HCT116 (cell line): ENCODE measurements at regions not wholly inside any gene's neighbourhood (a gene's known extent, or its start where the extent isn't known, plus 50 kb on each side); places are given as distances from the start of the nearest gene placed in this dataset.

Experiments
- ATAC-seq: fragments of 200-7000 bp; cut with Tn5 transposase; 2 replicates; pipeline ENCODE4 v1.9.1; 2020; ENCODE audit warnings: mild to moderate bottlenecking, moderate library complexity
- BruUV-seq: library from RNA; stranded (reverse); fragments of 400-500 nt; replicated peaks from 2 replicates; lab custom pipeline; 2021; lab: Mats Ljungman, UMichigan
- CTCF ChIA-PET: fragments of 300-600 bp; sonication (Branson Sonifier 250); formaldehyde crosslinking; loops from one replicate; lab custom pipeline; 2021; ENCODE audit warnings: antibody characterized with exemption; lab: Charles Lee
- POLR2A ChIA-PET: fragments of 300-600, 350-600 bp; sonication (Branson Sonifier 250); formaldehyde crosslinking; loops from one replicate; lab custom pipeline; 2021; ENCODE audit warnings: antibody characterized with exemption; lab: Charles Lee
- RAD21 ChIA-PET, 2 experiments: fragments of 300-600 bp; sonication (Branson Sonifier 250); formaldehyde crosslinking; loops; one replicate each; lab custom pipeline; 2023; ENCODE audit warnings: low total read pairs in 2 of 2; ENCODE audit not compliant: uncharacterized antibody in 2 of 2, unreplicated experiment in 2 of 2, low non-redundant PET in 1 of 2; lab: Charles Lee
- DNase-seq: peaks from one replicate; pipeline ENCODE4 v3.0.0-alpha.2; 2010; ENCODE audit warnings: low read depth, low spot score
- H2AFZ ChIP-seq: fragments of 200-600 bp; shearing (Covaris generic), sonication (generic); 2 replicates; pipeline ENCODE4 v1.6.1; 2017; ENCODE audit warnings: low read depth, mixed run types, mixed read lengths, antibody characterized with exemption, low read length; ENCODE audit not compliant: poor library complexity, severe bottlenecking
- H3K27ac ChIP-seq: 2 replicates; pipeline ENCODE4 v1.5.1; 2012; ENCODE audit warnings: low read depth, low read length
- H3K27me3 ChIP-seq: fragments of 200-600 bp; sonication (generic); 2 replicates; pipeline ENCODE4 v1.6.1; 2016; ENCODE audit warnings: mixed run types, low read length, mixed read lengths; ENCODE audit not compliant: insufficient read depth
- H3K36me3 ChIP-seq, 2 experiments: fragments of 200-500 bp in 1 of 2; fragments of 200-600 bp in 1 of 2; sonication (Bioruptor generic) in 1 of 2; sonication (generic) in 1 of 2; 2 replicates each; pipeline versions ENCODE4 v1.5.1 to v1.6.1; 2014 to 2016; ENCODE audit warnings: low read length in 2 of 2, inconsistent platforms in 1 of 2, mixed read lengths in 1 of 2, mixed run types in 1 of 2; ENCODE audit not compliant: insufficient read depth in 2 of 2, control insufficient read depth in 1 of 2
- H3K4me1 ChIP-seq, 2 experiments: fragments of 200-600 bp in 1 of 2; sonication (generic) in 1 of 2; 2 replicates each; pipeline versions ENCODE4 v1.5.1 to v1.6.1; 2012 to 2017; ENCODE audit warnings: low read length in 2 of 2, inconsistent platforms in 1 of 2, mild to moderate bottlenecking in 1 of 2, mixed read lengths in 1 of 2, mixed run types in 1 of 2, moderate library complexity in 1 of 2; ENCODE audit not compliant: insufficient read depth in 2 of 2, control insufficient read depth in 1 of 2
- H3K4me2 ChIP-seq: fragments of 200-600 bp; sonication (generic); 2 replicates; pipeline ENCODE4 v1.6.1; 2017; ENCODE audit warnings: mixed run types, low read length, mixed read lengths
- H3K4me3 ChIP-seq, 2 experiments: fragments of 200-600 bp in 1 of 2; sonication (generic) in 1 of 2; replicated peaks in 1 of 2; 2 replicates each; pipeline ENCODE4 v1.5.1; 2011 to 2016; ENCODE audit warnings: low read length in 2 of 2, control low read depth in 1 of 2, low read depth in 1 of 2, mild to moderate bottlenecking in 1 of 2, mixed read lengths in 1 of 2, mixed run types in 1 of 2
- H3K79me2 ChIP-seq: fragments of 200-600 bp; sonication (generic); 2 replicates; pipeline ENCODE4 v1.6.1; 2017; ENCODE audit warnings: mild to moderate bottlenecking, mixed run types, low read length, moderate library complexity, mixed read lengths; ENCODE audit not compliant: insufficient read depth
- H3K9ac ChIP-seq: fragments of 200-600 bp; sonication (generic); 2 replicates; pipeline ENCODE4 v1.6.1; 2016; ENCODE audit warnings: low read length, mixed read lengths
- H3K9me2 ChIP-seq: fragments of 200-600 bp; sonication (generic), shearing (Covaris generic); 2 replicates; pipeline ENCODE4 v1.6.1; 2017; ENCODE audit warnings: mixed run types, mild to moderate bottlenecking, moderate library complexity; ENCODE audit not compliant: insufficient read depth
- H3K9me3 ChIP-seq, 2 experiments: fragments of 200-500 bp in 1 of 2; fragments of 200-600 bp in 1 of 2; sonication (Bioruptor generic) in 1 of 2; sonication (generic) in 1 of 2; 2 replicates each; pipeline ENCODE4 v1.6.1; 2014 to 2017; ENCODE audit warnings: low read length in 2 of 2, mixed read lengths in 2 of 2, inconsistent platforms in 1 of 2, low read depth in 1 of 2, mild to moderate bottlenecking in 1 of 2, mixed run types in 1 of 2, moderate library complexity in 1 of 2; ENCODE audit not compliant: control insufficient read depth in 1 of 2, insufficient read depth in 1 of 2
- H4K20me1 ChIP-seq: fragments of 200-600 bp; sonication (generic), shearing (Covaris generic); 2 replicates; pipeline ENCODE4 v1.6.1; 2017; ENCODE audit warnings: mixed run types, mild to moderate bottlenecking, moderate library complexity; ENCODE audit not compliant: insufficient read depth
- CBX3 ChIP-seq: IDR thresholded peaks from 2 replicates; pipeline ENCODE4 v1.6.1; 2012; ENCODE audit warnings: low read depth
- CEBPB ChIP-seq: IDR thresholded peaks from 2 replicates; pipeline ENCODE4 v1.6.1; 2012; ENCODE audit warnings: low read depth
- CTCF ChIP-seq, 3 experiments: fragments of 200-600 bp in 1 of 3; sonication (generic) in 1 of 3; IDR thresholded peaks in 2 of 3; conservative IDR thresholded peaks in 1 of 3; 2 replicates each; pipeline ENCODE4 v1.5.1; 2012 to 2017; ENCODE audit warnings: low read depth in 2 of 3, low read length in 2 of 3, antibody characterized with exemption in 1 of 3, borderline replicate concordance in 1 of 3, control low read depth in 1 of 3, mild to moderate bottlenecking in 1 of 3, mixed read lengths in 1 of 3, mixed run types in 1 of 3, moderate library complexity in 1 of 3; ENCODE audit not compliant: insufficient read depth in 1 of 3
- EGR1 ChIP-seq: IDR thresholded peaks from 2 replicates; pipeline ENCODE4 v1.6.1; 2012; ENCODE audit warnings: low read depth
- EZH2 ChIP-seq: fragments of 200-600 bp; sonication (generic); IDR thresholded peaks from 2 replicates; pipeline ENCODE4 v1.6.1; 2017; ENCODE audit warnings: antibody characterized with exemption, mixed run types
- EZH2phosphoT487 ChIP-seq: fragments of 200-600 bp; IDR thresholded peaks from 2 replicates; pipeline ENCODE4 v1.6.1; 2018; ENCODE audit warnings: antibody characterized with exemption, borderline replicate concordance
- JUND ChIP-seq: IDR thresholded peaks from 2 replicates; pipeline ENCODE4 v1.6.1; 2012
- MAX ChIP-seq: IDR thresholded peaks from 2 replicates; pipeline ENCODE4 v1.6.1; 2012
- POLR2A ChIP-seq: IDR thresholded peaks from 2 replicates; pipeline ENCODE4 v1.7.0; 2011; ENCODE audit warnings: borderline replicate concordance; ENCODE audit not compliant: insufficient read depth, insufficient read length; ENCODE audit errors: extremely low read depth
- POLR2AphosphoS5 ChIP-seq: IDR thresholded peaks from 2 replicates; pipeline ENCODE4 v1.6.1; 2011; ENCODE audit warnings: mild to moderate bottlenecking, low read depth, low read length, moderate library complexity
- SIN3A ChIP-seq: IDR thresholded peaks from 2 replicates; pipeline ENCODE4 v1.6.1; 2012; ENCODE audit warnings: low read depth
- SP1 ChIP-seq: IDR thresholded peaks from 2 replicates; pipeline ENCODE4 v1.6.1; 2012; ENCODE audit warnings: low read depth
- YY1 ChIP-seq: IDR thresholded peaks from 2 replicates; pipeline ENCODE4 v1.6.1; 2011; ENCODE audit warnings: low read length, low read depth, moderate library complexity, mild to moderate bottlenecking; ENCODE audit not compliant: insufficient replicate concordance; ENCODE audit errors: extremely low read depth
- ZBTB33 ChIP-seq: IDR thresholded peaks from 2 replicates; pipeline ENCODE4 v1.6.1; 2011; ENCODE audit warnings: mild to moderate bottlenecking, low read length, moderate library complexity; ENCODE audit not compliant: insufficient replicate concordance; ENCODE audit errors: extremely low read depth
- ZFX ChIP-seq: fragments of 450-650 bp; IDR thresholded peaks from 2 replicates; pipeline ENCODE4 v1.6.1; 2017
- intact Hi-C: fragments of 100-400 bp; cut with micrococcal nuclease; formaldehyde crosslinking; loops from 2 replicates; pipeline ENCODE4 v1.10.0; 2022

- ChIA-PET RAD21 (no interaction called here), CTCF (no interaction called here), POLR2A (no interaction called here)
- Histone ChIP-seq H4K20me1 (no peaks in the 10 kb centered on the region), H3K4me2 (no peak overlapping the region), H3K36me3 (no peaks in the 10 kb centered on the region), H3K9me2 (no peaks in the 10 kb centered on the region), H3K27me3 (no peaks in the 10 kb centered on the region), H3K79me2 (no peaks in the 10 kb centered on the region), H3K4me1 (peaks cover 14 to 31% of the 10 kb centered on the region in 2 experiments), H3K9ac (no peak overlapping the region), H3K4me3 (no peak overlapping the region), H3K9me3 (no peaks in the 10 kb centered on the region), H2AFZ (no peak overlapping the region), H3K27ac (no peak overlapping the region)
- intact Hi-C loops = no loop called here
- TF ChIP-seq ZBTB33 (no peak), CBX3 (no peak), SIN3A (no peak), CTCF (IDR thresholded peaks at IDR 0.05 in 2 of 3, conservative IDR thresholded peaks at IDR 0.05 in 1 of 3; ENCODE audit: borderline replicate concordance in 1 of 3, insufficient read depth in 1 of 3, low read depth in 2 of 3, low read length in 2 of 3) (no peak), POLR2A (no peak), MAX (no peak), YY1 (no peak), SP1 (no peak), CEBPB (no peak), EZH2phosphoT487 (no peak), ZFX (no peak), JUND (no peak), EGR1 (no peak), POLR2AphosphoS5 (no peak), EZH2 (no peak)
- ATAC-seq (no peak), DNase-seq (no peak)
- BruUV-seq = no TSS peak
Measured at GRCh38 chr1:94627771-94628498, 86.4 kb upstream of the F3 start.
